Activated T-helper 9 cell treated with anti-CD3 and anti-CD28 coated beads, Interleukin-2, amount 50 U/mL, for 16 hours (primary cell): ENCODE measurements at regions not wholly inside any gene's neighbourhood (a gene's known extent, or its start where the extent isn't known, plus 50 kb on each side); places are given as distances from the start of the nearest gene placed in this dataset.
"Not testable (repeated sequence)": the region's sequence is repeated elsewhere in the genome, so short reads cannot be mapped to it uniquely, and the experiment has no call there.

ENCODE experiments used
- DNase-seq: peaks from one replicate; pipeline ENCODE4 v3.0.0-alpha.2; 2020; ENCODE audit warnings: low read depth

- no peak for DNase-seq
Observed at GRCh38 chr14:37992499-37992898, 215.2 kb upstream of the SSTR1 start.

DNA sequence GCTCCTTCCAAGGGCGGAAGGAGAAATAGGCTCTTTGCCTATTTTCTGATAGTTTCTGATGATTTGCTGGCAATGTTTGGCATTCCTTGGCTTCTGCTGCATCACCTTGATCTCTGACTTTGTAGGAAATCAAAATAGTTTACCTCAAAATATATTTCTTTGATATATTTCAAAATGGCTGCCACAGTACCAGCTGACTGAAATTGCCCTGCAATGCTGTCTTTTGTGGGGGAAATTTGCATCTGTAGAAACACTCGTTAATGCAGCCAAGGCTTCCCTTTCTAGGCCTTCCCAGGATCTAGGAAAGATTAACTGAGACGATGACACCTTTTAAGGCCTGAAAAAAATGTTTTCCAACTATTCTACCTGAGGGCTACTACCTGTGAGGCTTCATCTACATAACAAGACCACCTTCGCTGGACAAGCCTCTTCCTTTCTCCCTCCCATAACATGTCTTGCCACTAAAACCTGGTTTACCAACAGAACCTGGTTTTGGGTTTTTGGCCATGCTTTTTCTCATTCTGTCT is 212.8 kb upstream of the SSTR1 start:
- DNase-seq: no peak

DNA sequence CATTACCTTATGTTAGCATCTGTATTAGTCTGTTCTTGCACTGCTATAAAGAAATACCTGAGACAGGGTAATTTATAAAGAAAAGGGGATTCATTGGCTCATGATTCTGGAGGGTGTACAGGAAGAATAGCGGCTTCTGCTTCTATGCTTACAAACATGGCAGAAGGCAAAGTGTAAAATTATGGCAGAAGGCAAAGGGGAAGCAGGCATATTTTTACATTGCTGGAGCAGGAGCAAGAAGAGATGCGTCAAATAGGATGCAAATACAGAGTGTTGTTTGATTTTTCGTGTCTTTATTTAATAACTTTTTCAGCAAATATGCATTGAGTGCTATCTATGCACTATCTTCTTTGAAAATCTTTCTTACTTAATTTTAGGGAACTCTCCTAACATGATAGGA is 210.7 kb upstream of the SSTR1 start:
- DNase-seq: no peak

GRCh38 chr14:38000340-38000739 is 207.4 kb upstream of the SSTR1 start:
- DNase-seq: no peak

DNA sequence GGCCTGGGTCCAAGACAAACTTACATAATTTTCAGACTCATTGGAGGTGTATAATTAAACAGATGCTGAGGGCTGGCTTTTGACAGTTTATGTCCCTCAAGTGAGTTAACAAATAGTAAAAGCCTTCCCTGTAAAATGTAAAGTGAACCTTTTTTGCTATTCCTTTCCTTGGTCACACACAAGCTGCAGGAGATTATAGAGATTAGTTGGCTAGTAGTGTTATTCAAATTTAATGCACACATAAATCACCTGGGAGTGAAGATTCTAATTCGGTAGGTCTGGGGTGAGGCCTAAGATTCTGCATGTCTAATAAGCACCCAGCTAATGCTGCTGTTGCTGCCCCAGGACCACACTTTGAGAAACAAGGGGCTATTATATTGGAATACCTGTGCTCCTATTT is 206.2 kb upstream of the SSTR1 start:
- DNase-seq: no peak

DNA sequence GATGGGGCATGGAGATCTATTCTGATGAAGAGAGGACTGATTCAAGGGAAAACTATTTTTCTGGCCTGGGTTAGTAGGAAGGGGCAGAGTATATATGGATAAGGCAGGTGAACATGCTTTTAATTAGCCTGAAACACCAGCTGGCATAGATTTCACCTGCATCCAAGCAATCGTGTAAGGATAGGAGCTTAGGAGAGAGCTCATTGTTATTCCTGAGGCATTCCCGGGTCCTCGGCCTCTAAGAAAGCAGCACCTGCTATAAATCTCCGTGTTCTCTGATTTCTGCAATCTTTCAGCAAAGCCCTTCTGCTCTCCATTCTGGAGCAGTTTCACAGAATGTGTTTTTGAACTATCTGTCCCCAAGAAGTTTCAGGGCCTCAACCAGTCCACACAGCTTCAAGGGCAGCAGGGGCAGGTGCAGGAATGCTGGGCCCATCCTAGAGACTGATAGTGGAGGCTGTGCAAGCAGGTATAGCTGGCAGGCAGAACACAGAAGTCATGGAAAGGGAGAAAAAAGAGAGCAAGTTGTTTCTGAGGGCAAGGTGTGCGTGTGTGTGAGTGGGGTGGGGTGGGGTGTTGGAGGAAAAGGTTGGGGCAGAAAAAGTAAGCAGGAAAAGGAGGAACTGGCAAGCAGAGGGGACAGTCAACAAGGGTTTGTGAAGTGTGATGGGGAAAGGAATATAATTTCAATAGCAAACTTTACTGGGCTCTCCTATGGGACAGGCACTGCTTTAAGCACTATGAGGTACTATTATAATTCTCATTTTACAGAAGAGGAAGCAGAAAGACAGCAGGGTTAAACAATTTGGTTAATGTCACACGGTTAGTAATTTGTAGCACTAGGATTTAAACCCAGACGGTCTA is 203.7 kb upstream of the SSTR1 start:
- DNase-seq: no peak

DNA sequence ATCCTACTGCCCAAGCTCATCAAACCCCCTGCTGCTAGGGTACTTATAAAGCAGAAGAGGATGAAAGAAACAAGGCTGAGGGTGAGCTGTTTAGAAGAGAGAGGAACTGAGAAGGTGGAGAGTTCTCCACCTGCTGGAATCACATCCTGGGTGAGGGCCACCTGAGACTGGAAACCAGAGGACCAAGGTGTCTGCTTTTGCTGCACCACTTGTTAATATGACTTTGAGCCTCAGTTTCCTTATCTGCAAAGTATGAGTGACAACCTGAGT is 203.2 kb upstream of the SSTR1 start:
- no peak for DNase-seq

GRCh38 chr14:38011156-38011555 is 196.5 kb upstream of the SSTR1 start:
- not testable (repeated sequence) for DNase-seq

GRCh38 chr14:38012056-38012455 is 195.6 kb upstream of the SSTR1 start:
- DNase-seq: no peak

- no peak for DNase-seq
Observed at GRCh38 chr14:38016497-38016896, 191.2 kb upstream of the SSTR1 start.

DNA sequence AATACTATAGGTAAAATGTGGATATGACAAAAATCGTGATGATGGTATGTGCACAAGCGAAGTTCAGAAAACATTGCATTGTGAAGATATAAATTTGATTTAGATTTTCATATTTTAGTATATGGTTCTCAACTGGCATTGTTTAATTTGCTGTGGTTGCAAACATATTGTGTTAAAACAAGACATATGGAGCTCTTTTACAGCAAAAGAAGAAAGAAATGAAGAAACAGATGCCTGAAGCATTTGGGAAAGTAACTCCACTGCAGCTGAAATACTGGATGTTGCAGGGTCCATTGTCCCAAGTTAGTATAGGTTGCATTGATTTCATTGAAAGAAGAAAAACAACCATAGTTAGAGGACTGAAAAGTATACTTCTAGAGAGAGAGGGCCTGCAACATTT is 185.8 kb upstream of the SSTR1 start:
- DNase-seq: no peak

GRCh38 chr14:38022775-38023174 is 184.9 kb upstream of the SSTR1 start:
- no peak for DNase-seq

DNA sequence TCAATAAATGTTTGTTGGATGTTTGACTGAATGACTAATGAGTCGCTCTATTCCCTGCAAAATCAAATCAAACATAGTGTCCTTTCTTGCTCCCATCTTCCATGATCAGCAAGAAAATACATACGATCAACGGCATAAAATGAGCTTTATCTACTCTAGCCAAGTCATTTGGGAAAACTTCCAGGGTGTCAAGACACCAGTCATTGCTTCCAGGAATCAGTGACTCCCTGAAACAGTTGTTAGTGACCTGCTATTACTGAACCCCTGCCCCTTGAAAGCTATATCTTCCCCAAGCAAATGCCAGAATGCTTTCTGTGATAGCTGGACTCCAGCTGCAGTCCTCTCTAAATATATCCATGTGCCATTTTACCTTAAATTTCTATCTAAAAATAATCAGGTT is 169.5 kb upstream of the SSTR1 start:
- no peak for DNase-seq

DNA sequence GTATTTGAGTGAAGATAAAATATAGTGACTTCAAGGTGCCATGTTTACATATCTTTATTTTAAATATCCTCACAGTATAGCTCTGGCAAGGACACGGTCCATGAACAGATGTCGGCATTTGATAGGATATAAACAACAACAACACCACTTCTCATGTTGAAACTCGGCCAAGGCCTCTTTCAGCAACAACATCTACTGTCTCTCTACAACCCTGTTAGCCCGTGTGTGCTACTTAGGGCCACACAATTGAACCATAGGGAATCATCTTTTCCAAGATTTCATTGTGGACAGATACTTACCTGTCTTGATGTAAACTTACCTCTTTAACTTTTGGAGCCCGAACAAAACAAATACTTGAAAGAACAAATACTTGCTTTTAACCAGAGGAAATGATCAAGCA is 168.7 kb upstream of the SSTR1 start:
- no peak for DNase-seq

GRCh38 chr14:38039496-38039895 is 168.2 kb upstream of the SSTR1 start:
- no peak for DNase-seq

GRCh38 chr14:38040411-38040810 is 167.3 kb upstream of the SSTR1 start:
- no peak for DNase-seq

GRCh38 chr14:38042322-38042721 is 165.4 kb upstream of the SSTR1 start:
- no peak for DNase-seq

- no peak for DNase-seq
Observed at GRCh38 chr14:38044710-38045109, 163.0 kb upstream of the SSTR1 start.

DNA sequence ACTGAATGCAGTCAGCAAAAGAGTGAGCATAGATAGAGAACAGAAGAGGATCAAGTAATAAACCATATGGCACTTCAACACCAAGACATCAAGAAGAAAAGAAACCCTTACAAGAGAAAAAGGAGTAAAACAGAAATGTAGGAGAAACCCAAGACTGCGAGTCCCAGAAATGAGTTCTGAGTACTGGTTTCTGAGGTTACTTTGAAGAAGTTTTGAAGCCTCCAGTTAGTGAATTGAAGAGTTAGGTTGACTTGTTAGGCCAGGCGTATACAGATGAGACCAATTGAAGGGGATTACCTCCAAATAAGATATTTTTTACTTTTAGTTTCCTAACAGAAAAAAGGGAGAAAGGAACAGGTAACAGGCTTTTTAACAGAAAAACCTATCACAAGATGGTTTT is 162.2 kb upstream of the SSTR1 start:
- no peak for DNase-seq

GRCh38 chr14:38046160-38046559 is 161.5 kb upstream of the SSTR1 start:
- no peak for DNase-seq

DNA sequence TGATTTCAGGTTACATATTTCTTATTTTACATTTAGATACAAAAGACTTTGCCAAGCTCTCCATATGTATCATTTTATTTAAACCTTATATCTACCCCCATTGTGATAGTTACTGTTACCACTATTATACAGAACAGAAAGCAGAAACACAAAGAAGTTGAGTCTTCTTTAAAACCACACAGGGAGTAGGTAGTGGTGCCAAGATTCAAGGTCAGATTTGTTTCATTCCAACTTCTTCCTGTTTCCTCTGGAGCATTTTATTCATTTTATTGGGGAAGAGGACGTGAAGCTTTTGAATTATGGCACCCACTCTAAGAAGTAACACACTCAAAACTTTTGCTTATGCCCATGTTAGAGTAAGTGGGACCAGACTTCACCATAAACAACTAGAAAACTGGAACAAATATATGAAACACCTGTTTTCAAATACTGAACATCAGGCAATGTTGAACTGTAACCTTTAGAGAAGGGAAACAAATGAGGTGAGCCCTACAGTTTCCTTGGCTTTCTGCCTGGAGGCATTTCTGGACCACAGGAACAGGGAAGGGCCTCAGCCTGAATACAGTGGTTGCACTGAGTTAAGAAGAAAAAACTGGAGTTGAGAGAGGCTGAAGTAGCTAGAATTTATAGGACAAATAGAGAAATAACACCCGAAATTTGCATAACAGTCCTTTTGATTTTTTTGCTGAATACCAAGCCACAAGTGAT is 160.4 kb upstream of the SSTR1 start:
- no peak for DNase-seq

DNA sequence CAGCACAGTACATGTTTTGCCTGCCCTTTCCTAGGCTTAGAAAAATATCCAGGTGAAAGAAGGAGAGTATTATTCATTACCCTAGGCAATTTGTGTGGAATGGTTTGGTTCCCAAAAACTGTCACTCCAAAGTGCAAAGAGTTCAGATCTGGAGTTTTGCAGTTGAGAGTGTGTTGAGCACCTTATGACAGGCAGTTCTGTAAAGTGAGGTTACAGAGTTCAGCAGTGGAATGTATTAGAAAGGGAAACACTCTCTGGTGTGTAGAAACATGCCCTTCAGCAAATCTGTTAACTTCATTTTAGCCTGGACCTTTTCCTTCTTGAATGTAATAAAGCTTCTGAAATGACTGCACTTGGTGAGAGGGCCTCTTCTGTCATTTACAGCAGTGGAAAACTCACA is 154.0 kb upstream of the SSTR1 start:
- DNase-seq: no peak

DNA sequence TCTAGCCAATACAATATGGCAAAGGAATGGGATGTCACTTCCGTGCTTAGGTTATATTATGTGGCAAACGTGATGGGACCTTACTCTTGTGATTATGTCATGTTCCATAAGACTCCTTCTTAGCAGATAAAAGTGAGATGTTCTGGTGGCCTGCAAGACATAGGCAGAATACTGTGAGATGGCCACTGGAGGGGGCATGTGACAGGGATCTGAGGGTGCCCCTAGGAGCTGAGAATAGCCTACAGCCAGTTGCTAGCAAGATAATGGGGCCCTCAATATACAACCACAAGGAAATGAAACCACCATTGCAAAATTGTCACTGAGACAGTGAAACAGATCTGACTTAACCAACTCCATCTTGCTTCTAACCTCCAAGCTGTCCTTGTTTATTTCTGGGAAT is 151.4 kb upstream of the SSTR1 start:
- no peak for DNase-seq

DNA sequence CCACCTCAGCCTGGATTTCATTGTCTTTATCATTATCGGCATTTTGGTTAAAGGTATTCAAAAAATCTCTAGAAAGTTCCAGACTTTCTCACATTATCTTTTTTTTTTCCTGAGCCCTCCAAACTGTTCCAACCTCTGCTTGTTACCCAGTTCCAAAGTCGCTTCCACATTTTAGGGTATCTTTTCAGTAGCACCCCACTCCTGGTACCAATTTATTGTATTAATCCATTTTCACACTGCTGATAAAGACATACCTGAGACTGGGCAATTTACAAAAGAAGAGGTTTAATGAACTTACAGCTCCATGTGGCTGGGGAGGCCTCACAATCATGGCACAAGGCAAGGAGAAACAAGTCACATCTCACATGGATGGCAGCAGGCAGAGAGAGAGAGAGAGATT is 145.5 kb upstream of the SSTR1 start:
- not testable (repeated sequence) for DNase-seq
